HG03039 (cell line): ENCODE measurements at regions not wholly inside any gene's neighbourhood (a gene's known extent, or its start where the extent isn't known, plus 50 kb on each side); places are given as distances from the start of the nearest gene placed in this dataset.

Experiments
- ATAC-seq: cut with Tn5 transposase; IDR thresholded peaks from one replicate; pipeline ENCODE4 v1.9.1; 2021; ENCODE audit warnings: mild to moderate bottlenecking, moderate library complexity; ENCODE audit not compliant: unreplicated experiment

GRCh38 chr18:8942909-8943545 is 159.5 kb upstream of the NDUFV2 start:
- ATAC-seq = no peak

GRCh38 chr18:8943900-8944870 is 158.3 kb upstream of the NDUFV2 start:
- no peak for ATAC-seq

- ATAC-seq = no peak
Measured at GRCh38 chr18:8944871-8945245, 157.6 kb upstream of the NDUFV2 start.

- ATAC-seq = no peak
Measured at GRCh38 chr18:8945514-8945913, 157.0 kb upstream of the NDUFV2 start.

- no peak for ATAC-seq
Measured at GRCh38 chr18:8946066-8946838, 156.2 kb upstream of the NDUFV2 start.

GRCh38 chr18:8947566-8947965 is 154.9 kb upstream of the NDUFV2 start:
- ATAC-seq = no peak

GRCh38 chr18:8948011-8948410 is 154.5 kb upstream of the NDUFV2 start:
- no peak for ATAC-seq

GRCh38 chr18:8948471-8949149 is 153.9 kb upstream of the NDUFV2 start:
- no peak for ATAC-seq

GRCh38 chr18:8949206-8949605 is 153.3 kb upstream of the NDUFV2 start:
- ATAC-seq = no peak

GRCh38 chr18:8951491-8951890 is 151.0 kb upstream of the NDUFV2 start:
- no peak for ATAC-seq

GRCh38 chr18:8952174-8952573 is 150.3 kb upstream of the NDUFV2 start:
- ATAC-seq = no peak

GRCh38 chr18:8952769-8953760 is 149.4 kb upstream of the NDUFV2 start:
- no peak for ATAC-seq

- no peak for ATAC-seq
Measured at GRCh38 chr18:8957731-8958130, 144.8 kb upstream of the NDUFV2 start.

GRCh38 chr18:8958660-8959059 is 143.8 kb upstream of the NDUFV2 start:
- ATAC-seq = no peak

- ATAC-seq = no peak
Measured at GRCh38 chr18:8959551-8960135, 142.9 kb upstream of the NDUFV2 start.

- ATAC-seq = no peak
Measured at GRCh38 chr18:8960740-8961657, 141.5 kb upstream of the NDUFV2 start.

- no peak for ATAC-seq
Measured at GRCh38 chr18:8962192-8962779, 140.2 kb upstream of the NDUFV2 start.
